ENCODE measurements at regions not wholly inside any gene's neighbourhood (a gene's known extent, or its start where the extent isn't known, plus 50 kb on each side); places are given as distances from the start of the nearest gene placed in this dataset.

- Mint-ChIP-seq H3K4me1 (peaks cover 2% of the 10 kb centered on the region), H3K27ac (no peak overlapping the region), H3K9me3 (peaks cover 26% of the 10 kb centered on the region), H3K27me3 (ENCODE audit: insufficient read depth, low read depth) (peaks cover 3% of the 10 kb centered on the region), H3K4me3 (no peak overlapping the region), H3K36me3 (peaks cover 2% of the 10 kb centered on the region)
- no peak for DNase-seq (ENCODE audit: low spot score)
- Histone ChIP-seq H2AFZ (replicated peaks) (no peak overlapping the region), H3K4me3 (no peak overlapping the region), H3K4me2 (no peak overlapping the region), H3K27ac (no peak overlapping the region), H3K4me1 (peaks cover 13% of the 10 kb centered on the region), H3F3A (ENCODE audit: low read depth) (peaks cover 16% of the 10 kb centered on the region), H3K79me2 (ENCODE audit: low read depth) (no peaks in the 10 kb centered on the region), H4K20me1 (ENCODE audit: low read depth) (no peaks in the 10 kb centered on the region), H3K36me3 (no peaks in the 10 kb centered on the region), H3K27me3 (no peaks in the 10 kb centered on the region), H3K9me3 (ENCODE audit: low read depth) (no peaks in the 10 kb centered on the region), H3K9ac (no peak overlapping the region)
- TF ChIP-seq EZH2phosphoT487 (IDR thresholded peaks at IDR 0.05) (no peak), EZH2 (IDR thresholded peaks at IDR 0.05) (no peak)
- TF ChIP-seq, protein P1, sequence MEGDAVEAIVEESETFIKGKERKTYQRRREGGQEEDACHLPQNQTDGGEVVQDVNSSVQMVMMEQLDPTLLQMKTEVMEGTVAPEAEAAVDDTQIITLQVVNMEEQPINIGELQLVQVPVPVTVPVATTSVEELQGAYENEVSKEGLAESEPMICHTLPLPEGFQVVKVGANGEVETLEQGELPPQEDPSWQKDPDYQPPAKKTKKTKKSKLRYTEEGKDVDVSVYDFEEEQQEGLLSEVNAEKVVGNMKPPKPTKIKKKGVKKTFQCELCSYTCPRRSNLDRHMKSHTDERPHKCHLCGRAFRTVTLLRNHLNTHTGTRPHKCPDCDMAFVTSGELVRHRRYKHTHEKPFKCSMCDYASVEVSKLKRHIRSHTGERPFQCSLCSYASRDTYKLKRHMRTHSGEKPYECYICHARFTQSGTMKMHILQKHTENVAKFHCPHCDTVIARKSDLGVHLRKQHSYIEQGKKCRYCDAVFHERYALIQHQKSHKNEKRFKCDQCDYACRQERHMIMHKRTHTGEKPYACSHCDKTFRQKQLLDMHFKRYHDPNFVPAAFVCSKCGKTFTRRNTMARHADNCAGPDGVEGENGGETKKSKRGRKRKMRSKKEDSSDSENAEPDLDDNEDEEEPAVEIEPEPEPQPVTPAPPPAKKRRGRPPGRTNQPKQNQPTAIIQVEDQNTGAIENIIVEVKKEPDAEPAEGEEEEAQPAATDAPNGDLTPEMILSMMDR (IDR thresholded peaks at IDR 0.05): no peak
These were observed 259.6 kb upstream of the SESN3 start for GRCh38 chr11:95490625-95491024.

DNA sequence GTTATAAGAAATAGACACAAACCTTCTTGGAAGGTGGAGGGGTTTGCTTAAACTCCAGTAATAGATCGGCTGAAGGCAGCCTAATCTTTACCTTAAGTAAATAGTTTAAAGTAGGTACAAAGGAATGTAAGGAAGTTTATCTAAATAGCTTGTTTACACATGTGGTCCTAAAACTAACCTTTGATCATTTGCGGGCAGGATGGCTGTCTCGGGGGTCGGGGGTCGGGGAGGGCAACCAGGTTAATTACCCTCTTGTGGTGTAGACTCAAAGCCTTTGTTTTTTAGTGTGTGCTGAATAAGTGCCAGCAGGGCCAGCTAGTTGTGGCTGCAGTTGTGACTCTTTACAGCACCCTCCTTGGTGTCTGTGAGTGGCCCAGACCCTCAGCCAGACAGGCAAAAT lies 256.9 kb upstream of the SESN3 start:
- Mint-ChIP-seq H3K9me3 (peaks cover 26% of the 10 kb centered on the region), H3K27ac (no peak overlapping the region), H3K4me1 (peaks cover 2% of the 10 kb centered on the region), H3K27me3 (ENCODE audit: insufficient read depth, low read depth) (no peaks in the 10 kb centered on the region), H3K36me3 (no peaks in the 10 kb centered on the region), H3K4me3 (no peak overlapping the region)
- H3K27ac ChIP-seq: no peak overlapping the region
- peaks cover 13% of the 10 kb centered on the region for H3K4me1 ChIP-seq
- no peaks in the 10 kb centered on the region for H3K9me3 ChIP-seq (ENCODE audit: low read depth)
- H3K79me2 ChIP-seq (ENCODE audit: low read depth): no peaks in the 10 kb centered on the region
- DNase-seq (ENCODE audit: low spot score): no peak
- no peak overlapping the region for H2AFZ ChIP-seq (replicated peaks)
- H3K27me3 ChIP-seq: no peaks in the 10 kb centered on the region
- H3K36me3 ChIP-seq: no peaks in the 10 kb centered on the region
- no peaks in the 10 kb centered on the region for H4K20me1 ChIP-seq (ENCODE audit: low read depth)
- no peak overlapping the region for H3K4me3 ChIP-seq
- H3K9ac ChIP-seq: no peak overlapping the region
- peaks cover 9% of the 10 kb centered on the region for H3F3A ChIP-seq (ENCODE audit: low read depth)
- TF ChIP-seq EZH2 (IDR thresholded peaks at IDR 0.05) (no peak), EZH2phosphoT487 (IDR thresholded peaks at IDR 0.05) (no peak)
- TF ChIP-seq, protein P1 (IDR thresholded peaks at IDR 0.05): no peak
- peak overlapping the region; percentile 40 for H3K4me2 ChIP-seq

DNA sequence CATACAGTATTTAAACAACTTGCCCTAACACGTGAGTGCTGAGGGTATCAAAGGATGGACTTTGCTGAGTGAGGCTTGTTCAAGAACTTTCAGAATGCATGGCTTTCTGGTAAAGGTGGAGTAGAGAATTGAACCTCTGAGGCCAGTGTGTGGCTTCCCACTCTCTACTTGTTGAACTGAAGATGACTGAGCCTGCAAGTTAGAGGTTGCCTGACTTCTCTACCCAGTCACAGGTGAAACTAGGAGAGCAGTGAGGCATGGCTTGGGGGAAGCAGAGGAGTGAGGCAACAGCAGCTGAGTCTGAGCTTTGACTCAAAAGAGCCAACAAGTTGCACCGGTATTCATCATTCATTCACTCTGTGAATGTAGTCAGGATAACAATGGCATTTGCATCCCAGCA lies 256.4 kb upstream of the SESN3 start:
- peaks cover 9% of the 10 kb centered on the region for H3F3A ChIP-seq (ENCODE audit: low read depth)
- DNase-seq (ENCODE audit: low spot score): no peak
- H3K27ac ChIP-seq: no peak overlapping the region
- no peaks in the 10 kb centered on the region for H3K27me3 ChIP-seq
- Mint-ChIP-seq H3K27me3 (ENCODE audit: insufficient read depth, low read depth) (no peaks in the 10 kb centered on the region), H3K4me3 (no peak overlapping the region), H3K4me1 (peaks cover 2% of the 10 kb centered on the region), H3K27ac (peak overlapping the region; percentile 15), H3K36me3 (no peaks in the 10 kb centered on the region), H3K9me3 (peaks cover 21% of the 10 kb centered on the region)
- no peaks in the 10 kb centered on the region for H3K36me3 ChIP-seq
- H2AFZ ChIP-seq (replicated peaks): peak overlapping the region; percentile 42
- H3K9ac ChIP-seq: no peak overlapping the region
- peak overlapping the region; percentile 40 for H3K4me2 ChIP-seq
- H3K4me1 ChIP-seq: peaks cover 13% of the 10 kb centered on the region
- H4K20me1 ChIP-seq (ENCODE audit: low read depth): no peaks in the 10 kb centered on the region
- no peaks in the 10 kb centered on the region for H3K79me2 ChIP-seq (ENCODE audit: low read depth)
- H3K4me3 ChIP-seq: no peak overlapping the region
- TF ChIP-seq EZH2phosphoT487 (IDR thresholded peaks at IDR 0.05) (no peak), EZH2 (IDR thresholded peaks at IDR 0.05) (no peak)
- TF ChIP-seq, protein P1 (IDR thresholded peaks at IDR 0.05): no peak
- H3K9me3 ChIP-seq (ENCODE audit: low read depth): no peaks in the 10 kb centered on the region
